Stimulated activated naive CD8-positive, alpha-beta T cell treated with anti-CD3 and anti-CD28 coated beads, Interleukin-15, Interleukin-2, amounts not matched to agents 100 ng/mL and 50 ng/mL, for 24 hours (primary cell): ENCODE measurements at regions not wholly inside any gene's neighbourhood (a gene's known extent, or its start where the extent isn't known, plus 50 kb on each side); places are given as distances from the start of the nearest gene placed in this dataset.

Experiments
- H3K27ac Mint-ChIP-seq: one replicate; pipeline ENCODE4 v1.8.0; 2021; ENCODE audit warnings: mild to moderate bottlenecking, mixed read lengths
- H3K27me3 Mint-ChIP-seq: one replicate; pipeline ENCODE4 v1.8.0; 2021; ENCODE audit warnings: mixed read lengths
- H3K36me3 Mint-ChIP-seq: one replicate; pipeline ENCODE4 v1.8.0; 2021; ENCODE audit warnings: low read depth, mixed read lengths
- H3K4me1 Mint-ChIP-seq: one replicate; pipeline ENCODE4 v1.8.0; 2021; ENCODE audit warnings: low read depth, mixed read lengths
- H3K4me3 Mint-ChIP-seq: one replicate; pipeline ENCODE4 v1.8.0; 2021; ENCODE audit warnings: mild to moderate bottlenecking, mixed read lengths
- H3K9me3 Mint-ChIP-seq: one replicate; pipeline ENCODE4 v1.8.0; 2021; ENCODE audit warnings: mixed read lengths

GRCh38 chr15:69829974-69830373 is 267.7 kb downstream of the TLE3 start:
- H3K36me3 Mint-ChIP-seq = no peaks in the 10 kb centered on the region
- no peak overlapping the region for H3K4me3 Mint-ChIP-seq
- no peak overlapping the region for H3K27ac Mint-ChIP-seq
- H3K27me3 Mint-ChIP-seq = peaks cover 6% of the 10 kb centered on the region
- no peaks in the 10 kb centered on the region for H3K4me1 Mint-ChIP-seq
- H3K9me3 Mint-ChIP-seq = no peaks in the 10 kb centered on the region

- H3K4me3 Mint-ChIP-seq = no peak overlapping the region
- peaks cover 6% of the 10 kb centered on the region for H3K27me3 Mint-ChIP-seq
- H3K27ac Mint-ChIP-seq = no peak overlapping the region
- H3K4me1 Mint-ChIP-seq = no peaks in the 10 kb centered on the region
- no peaks in the 10 kb centered on the region for H3K36me3 Mint-ChIP-seq
- no peaks in the 10 kb centered on the region for H3K9me3 Mint-ChIP-seq
Observed at GRCh38 chr15:69830430-69830829, 267.3 kb downstream of the TLE3 start.

DNA sequence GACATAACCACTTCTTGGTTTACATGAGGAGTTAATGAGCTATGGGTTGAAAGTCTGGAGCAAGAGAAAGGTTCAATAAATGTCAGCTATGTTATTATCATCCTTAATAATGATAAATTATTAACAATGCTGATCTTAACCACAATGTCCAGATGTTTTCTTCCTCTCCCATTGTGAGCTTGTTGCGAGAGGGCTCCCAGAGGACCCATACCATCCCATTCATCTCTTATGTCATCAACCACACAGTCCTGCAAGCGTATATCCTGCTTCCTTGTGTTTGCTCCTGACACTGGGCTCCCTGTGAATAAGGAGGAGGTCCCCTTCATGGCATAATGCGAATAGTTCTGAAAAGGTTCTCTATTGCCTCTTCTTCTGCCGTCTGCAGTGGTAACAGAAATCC is 266.8 kb downstream of the TLE3 start:
- H3K27me3 Mint-ChIP-seq = peaks cover 6% of the 10 kb centered on the region
- no peaks in the 10 kb centered on the region for H3K4me1 Mint-ChIP-seq
- no peak overlapping the region for H3K27ac Mint-ChIP-seq
- H3K36me3 Mint-ChIP-seq = no peaks in the 10 kb centered on the region
- H3K4me3 Mint-ChIP-seq = no peak overlapping the region
- no peaks in the 10 kb centered on the region for H3K9me3 Mint-ChIP-seq

- Mint-ChIP-seq H3K4me1 (no peaks in the 10 kb centered on the region), H3K36me3 (no peaks in the 10 kb centered on the region), H3K27ac (no peak overlapping the region), H3K27me3 (peaks cover 3% of the 10 kb centered on the region), H3K9me3 (no peaks in the 10 kb centered on the region), H3K4me3 (no peak overlapping the region)
Observed at GRCh38 chr15:69834267-69834666, 263.4 kb downstream of the TLE3 start.

DNA sequence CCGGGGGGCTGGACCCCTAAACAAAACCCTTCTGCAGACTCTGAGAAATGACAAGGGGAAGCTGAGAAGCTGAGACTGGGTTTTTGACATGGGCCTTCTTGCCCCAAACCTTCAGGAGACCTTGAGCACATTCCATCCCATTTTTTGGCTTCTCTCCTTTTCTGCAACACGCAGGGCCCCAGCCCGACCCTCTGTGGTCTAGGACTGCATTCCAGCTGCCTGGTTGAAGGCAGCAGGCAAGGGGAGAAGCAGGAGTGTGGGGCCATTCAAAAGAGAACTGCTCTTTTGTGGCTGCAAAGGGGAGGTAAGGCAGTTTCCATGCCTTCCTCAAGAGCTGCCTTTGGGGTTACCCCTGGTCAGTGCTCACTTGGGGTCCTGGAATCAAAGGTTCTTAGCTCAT is 263.0 kb downstream of the TLE3 start:
- Mint-ChIP-seq H3K9me3 (no peaks in the 10 kb centered on the region), H3K4me3 (no peak overlapping the region), H3K4me1 (no peaks in the 10 kb centered on the region), H3K27ac (no peak overlapping the region), H3K27me3 (no peaks in the 10 kb centered on the region), H3K36me3 (no peaks in the 10 kb centered on the region)

DNA sequence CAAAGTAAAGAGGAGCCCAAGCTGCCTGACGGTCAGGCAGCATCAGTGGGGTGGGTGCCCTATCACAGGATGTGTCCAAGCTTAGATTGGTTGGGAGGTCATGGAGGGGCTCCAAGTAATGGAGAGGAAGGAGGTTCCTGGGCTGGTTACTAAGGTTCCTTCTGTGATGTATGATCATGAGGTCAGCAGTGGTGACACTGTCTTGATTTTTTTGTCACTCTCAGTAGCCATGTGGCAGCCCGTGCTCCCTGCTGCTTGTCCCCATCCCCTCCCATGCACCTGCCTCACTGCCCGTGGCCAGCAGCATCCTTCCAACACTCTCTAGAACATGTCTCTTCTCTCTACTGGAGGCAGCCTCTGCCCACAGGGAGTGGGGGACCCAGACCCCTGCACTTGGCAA is 261.7 kb downstream of the TLE3 start:
- Mint-ChIP-seq H3K4me3 (no peak overlapping the region), H3K27me3 (no peaks in the 10 kb centered on the region), H3K36me3 (no peaks in the 10 kb centered on the region), H3K9me3 (no peaks in the 10 kb centered on the region), H3K4me1 (no peaks in the 10 kb centered on the region), H3K27ac (no peak overlapping the region)

DNA sequence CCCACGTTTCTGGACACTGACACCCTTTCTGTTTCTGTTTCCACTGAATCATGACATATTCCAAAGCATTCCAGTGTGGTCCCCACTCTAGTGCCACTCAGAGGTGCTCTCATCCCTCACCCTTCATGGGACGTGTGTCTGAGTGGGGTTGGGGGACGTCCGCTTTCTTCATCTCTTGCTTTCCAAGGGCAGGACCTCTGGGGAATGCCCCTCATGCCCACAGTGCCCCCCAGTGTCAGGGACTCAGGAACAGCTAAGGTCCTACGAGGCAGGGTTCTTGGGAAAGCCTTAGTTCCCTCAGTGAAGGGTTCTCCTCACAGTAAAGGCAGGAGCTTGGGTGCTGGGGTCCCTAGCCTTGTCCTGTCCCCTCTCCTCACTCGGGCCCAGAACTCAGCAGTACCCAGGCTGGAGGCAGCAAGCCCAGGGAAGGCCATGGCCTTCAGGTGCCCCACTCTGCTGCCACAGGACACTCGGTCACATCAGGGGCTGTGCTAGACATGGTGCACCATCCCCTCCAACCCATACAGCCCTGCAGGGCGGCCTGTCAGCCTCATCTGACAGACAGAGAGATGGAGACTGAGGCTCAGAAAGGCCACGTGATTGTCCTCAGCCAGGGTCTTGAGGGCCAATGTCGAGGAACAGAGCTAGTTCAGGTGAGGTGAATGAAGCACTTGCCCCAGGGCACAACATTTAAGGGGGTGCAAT is 261.0 kb downstream of the TLE3 start:
- Mint-ChIP-seq H3K36me3 (no peaks in the 10 kb centered on the region), H3K4me1 (no peaks in the 10 kb centered on the region), H3K27me3 (no peaks in the 10 kb centered on the region), H3K27ac (no peak overlapping the region), H3K9me3 (no peaks in the 10 kb centered on the region), H3K4me3 (no peak overlapping the region)

GRCh38 chr15:69838338-69838737 is 259.4 kb downstream of the TLE3 start:
- H3K36me3 Mint-ChIP-seq = no peaks in the 10 kb centered on the region
- no peaks in the 10 kb centered on the region for H3K4me1 Mint-ChIP-seq
- no peaks in the 10 kb centered on the region for H3K27me3 Mint-ChIP-seq
- no peaks in the 10 kb centered on the region for H3K9me3 Mint-ChIP-seq
- no peak overlapping the region for H3K4me3 Mint-ChIP-seq
- H3K27ac Mint-ChIP-seq = no peak overlapping the region

DNA sequence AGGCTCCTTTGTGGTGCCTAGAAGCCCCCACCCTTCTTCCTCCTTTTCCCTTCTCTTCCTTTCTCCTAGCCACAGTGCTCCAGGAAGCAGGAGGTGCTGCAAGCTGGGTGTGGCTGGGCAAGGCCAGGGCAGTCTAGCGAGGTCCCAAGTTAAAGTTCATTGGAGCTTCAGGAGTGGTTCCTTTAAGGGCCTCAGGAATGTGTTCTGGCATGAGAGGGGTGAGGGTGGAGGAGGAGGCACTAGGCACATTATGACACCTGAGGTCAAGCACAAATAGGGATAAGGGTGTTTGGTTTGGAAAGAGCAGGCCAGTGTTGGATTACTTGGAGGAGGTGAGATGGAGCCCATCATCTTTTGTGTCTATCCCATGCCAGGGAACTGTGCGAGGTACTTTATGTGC is 258.7 kb downstream of the TLE3 start:
- Mint-ChIP-seq H3K4me1 (no peaks in the 10 kb centered on the region), H3K4me3 (no peak overlapping the region), H3K27me3 (no peaks in the 10 kb centered on the region), H3K27ac (no peak overlapping the region), H3K9me3 (no peaks in the 10 kb centered on the region), H3K36me3 (no peaks in the 10 kb centered on the region)

DNA sequence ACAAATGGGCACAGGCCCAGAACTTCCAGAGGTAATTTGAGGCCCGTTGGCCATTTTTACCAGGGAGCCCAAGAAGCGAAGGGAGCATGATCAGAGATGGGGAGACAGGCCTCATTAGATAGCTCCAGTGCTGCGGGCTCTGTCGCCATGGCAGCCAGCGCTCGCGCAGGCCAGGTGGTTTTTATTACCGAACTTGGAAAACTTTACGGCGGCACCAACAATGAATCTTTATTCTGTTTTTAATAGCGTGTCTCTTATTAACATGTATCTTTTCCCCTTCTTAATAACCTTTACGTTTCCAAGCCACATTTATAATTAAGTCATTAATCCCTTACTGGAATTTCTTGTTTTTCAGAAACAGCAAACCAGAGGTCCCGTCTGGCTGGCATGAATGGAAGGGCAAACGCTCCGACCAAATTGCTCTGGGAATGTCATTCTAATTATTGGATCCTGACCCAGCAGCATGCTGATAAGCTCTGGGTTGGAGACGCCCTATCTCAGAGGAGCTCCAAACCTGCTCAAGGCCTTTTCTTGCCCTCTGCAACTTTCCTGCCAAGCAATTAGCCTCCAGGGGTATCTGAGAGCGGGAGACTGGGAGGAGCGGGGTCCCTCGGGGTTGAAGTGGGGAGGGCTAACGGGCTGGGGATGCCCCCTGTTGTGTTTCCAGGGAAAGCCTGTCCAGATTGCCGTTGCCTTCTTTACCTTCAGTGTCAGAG is 256.4 kb downstream of the TLE3 start:
- no peak overlapping the region for H3K27ac Mint-ChIP-seq
- H3K27me3 Mint-ChIP-seq = no peaks in the 10 kb centered on the region
- no peaks in the 10 kb centered on the region for H3K4me1 Mint-ChIP-seq
- no peaks in the 10 kb centered on the region for H3K9me3 Mint-ChIP-seq
- no peak overlapping the region for H3K4me3 Mint-ChIP-seq
- no peaks in the 10 kb centered on the region for H3K36me3 Mint-ChIP-seq

DNA sequence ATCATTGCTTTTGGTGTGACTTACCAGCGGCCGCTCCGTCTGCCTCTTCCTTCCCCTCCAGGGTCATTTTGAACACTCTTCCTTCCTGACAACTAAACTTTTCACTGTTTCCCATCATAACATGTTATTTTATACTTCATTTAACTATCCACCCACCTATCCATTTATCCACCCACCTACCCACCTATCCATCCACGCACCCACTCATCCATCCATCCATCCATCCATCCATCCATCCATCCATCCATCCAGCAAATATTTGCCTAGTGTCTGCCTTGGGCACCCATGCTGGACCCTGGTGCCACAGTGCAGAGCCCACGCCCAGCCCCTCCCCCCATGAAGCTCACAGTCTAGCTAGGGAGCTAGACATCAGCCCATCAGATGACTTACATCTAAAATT is 254.9 kb downstream of the TLE3 start:
- Mint-ChIP-seq H3K36me3 (no peaks in the 10 kb centered on the region), H3K27me3 (no peaks in the 10 kb centered on the region), H3K4me1 (no peaks in the 10 kb centered on the region), H3K4me3 (no peak overlapping the region), H3K9me3 (no peaks in the 10 kb centered on the region), H3K27ac (no peak overlapping the region)

DNA sequence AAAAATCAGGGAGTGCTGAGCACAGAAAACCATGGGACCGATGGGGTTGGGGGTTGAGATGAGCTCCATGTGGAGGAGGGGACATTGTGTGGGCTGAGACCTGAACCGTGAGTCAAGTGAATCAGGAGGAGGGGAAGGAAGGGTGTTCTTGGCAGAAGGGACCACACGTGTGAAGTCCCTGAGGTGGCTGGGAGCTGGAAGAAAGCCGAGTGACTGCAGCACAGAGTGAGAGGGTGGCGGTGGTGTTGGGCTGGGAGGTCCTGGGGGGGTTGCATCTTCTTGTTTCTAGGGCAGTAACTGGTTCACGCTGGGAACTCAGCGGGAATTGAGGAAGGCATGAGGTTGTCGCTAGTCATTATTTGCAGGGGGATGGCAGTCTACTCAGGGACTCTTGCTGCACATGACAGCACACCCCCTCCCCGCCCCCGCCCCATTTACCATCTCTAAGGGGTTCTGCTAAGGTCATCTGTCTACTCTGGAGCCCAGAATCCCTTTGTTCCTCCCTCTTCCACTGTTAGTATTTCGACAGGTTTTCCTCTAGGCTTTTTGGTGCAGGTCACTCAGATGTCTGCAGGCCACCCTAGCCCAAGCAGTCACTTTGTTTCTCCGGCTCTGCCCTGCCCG is 254.3 kb downstream of the TLE3 start:
- H3K4me3 Mint-ChIP-seq = no peak overlapping the region
- H3K9me3 Mint-ChIP-seq = no peaks in the 10 kb centered on the region
- no peaks in the 10 kb centered on the region for H3K36me3 Mint-ChIP-seq
- H3K27ac Mint-ChIP-seq = no peak overlapping the region
- H3K4me1 Mint-ChIP-seq = peaks cover under 1% of the 10 kb centered on the region
- peaks cover 3% of the 10 kb centered on the region for H3K27me3 Mint-ChIP-seq

GRCh38 chr15:69843900-69844304 is 253.8 kb downstream of the TLE3 start:
- H3K36me3 Mint-ChIP-seq = no peaks in the 10 kb centered on the region
- H3K27me3 Mint-ChIP-seq = peaks cover 8% of the 10 kb centered on the region
- H3K4me1 Mint-ChIP-seq = peaks cover 6% of the 10 kb centered on the region
- no peak overlapping the region for H3K4me3 Mint-ChIP-seq
- H3K27ac Mint-ChIP-seq = no peak overlapping the region
- peaks cover 2% of the 10 kb centered on the region for H3K9me3 Mint-ChIP-seq

DNA sequence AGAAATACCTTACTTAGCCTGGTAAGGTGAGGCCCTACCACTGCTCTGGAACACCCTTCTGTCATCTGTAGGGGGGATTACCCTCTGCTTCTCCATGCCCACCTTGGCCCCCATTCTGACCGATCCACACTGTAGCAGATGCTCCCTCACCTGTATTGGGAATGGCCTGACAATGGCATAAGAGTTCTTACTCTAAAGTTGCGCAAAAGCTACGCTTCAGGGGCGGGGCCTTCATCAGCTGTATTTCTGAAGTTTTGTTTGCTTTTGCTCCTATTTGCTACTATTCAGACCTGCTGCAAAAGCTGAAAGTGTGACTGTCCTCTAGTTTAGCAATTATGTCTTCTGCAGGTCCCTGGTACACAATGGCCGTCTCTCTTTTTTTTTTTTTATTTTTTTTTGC is 252.6 kb downstream of the TLE3 start:
- Mint-ChIP-seq H3K27ac (no peak overlapping the region), H3K36me3 (no peaks in the 10 kb centered on the region), H3K4me3 (no peak overlapping the region), H3K9me3 (peaks cover 4% of the 10 kb centered on the region), H3K27me3 (peaks cover 11% of the 10 kb centered on the region), H3K4me1 (peaks cover 8% of the 10 kb centered on the region)

DNA sequence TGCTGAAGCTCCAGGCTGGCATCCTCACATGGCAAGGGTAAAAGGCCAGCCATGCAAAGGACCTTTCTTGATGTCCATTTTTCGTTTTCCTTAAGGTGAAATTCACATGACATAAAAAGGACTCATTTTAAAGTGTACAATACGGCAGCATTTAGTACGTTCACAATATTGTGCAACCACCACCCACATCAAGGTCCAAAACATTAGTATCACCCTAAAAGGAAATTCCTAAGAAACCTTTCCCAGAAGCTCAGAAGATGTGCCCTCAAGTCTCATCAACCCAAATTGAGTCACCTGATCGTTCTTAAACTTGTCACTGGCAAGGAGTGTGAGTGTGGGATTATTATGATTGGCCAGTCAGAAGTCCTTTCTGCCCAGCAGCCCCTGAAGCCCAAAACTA is 250.1 kb downstream of the TLE3 start:
- peaks cover 14% of the 10 kb centered on the region for H3K27me3 Mint-ChIP-seq
- H3K36me3 Mint-ChIP-seq = no peaks in the 10 kb centered on the region
- no peak overlapping the region for H3K27ac Mint-ChIP-seq
- peaks cover 4% of the 10 kb centered on the region for H3K9me3 Mint-ChIP-seq
- H3K4me3 Mint-ChIP-seq = no peak overlapping the region
- H3K4me1 Mint-ChIP-seq = peaks cover 8% of the 10 kb centered on the region
